ENCODE measurements at regions not wholly inside any gene's neighbourhood (a gene's known extent, or its start where the extent isn't known, plus 50 kb on each side); places are given as distances from the start of the nearest gene placed in this dataset.
"Not testable (repeated sequence)": the region's sequence is repeated elsewhere in the genome, so short reads cannot be mapped to it uniquely, and the experiment has no call there.

DNA sequence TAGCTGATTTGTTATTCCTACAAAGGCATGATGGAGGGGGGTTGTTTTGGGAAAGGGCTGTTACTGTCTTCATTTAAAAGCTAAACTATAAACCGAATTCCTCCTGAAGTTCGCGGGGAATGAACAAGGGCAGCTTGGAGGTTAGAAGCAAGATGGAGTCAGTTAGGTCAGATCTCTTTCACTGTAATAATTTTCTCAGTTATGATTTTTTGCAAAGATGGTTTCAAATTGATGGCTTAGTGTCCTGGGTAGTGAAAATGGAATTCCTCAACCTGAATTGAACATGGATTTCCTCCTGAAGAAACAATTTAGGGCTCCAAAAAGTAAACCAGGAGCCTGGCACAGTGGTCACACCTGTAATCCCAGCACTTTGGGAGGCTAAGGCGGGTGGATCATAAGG, 96.6 kb upstream of the SNRPN start:
- Histone ChIP-seq H3K9me3 (ENCODE audit: insufficient read depth in 2 of 2, low read depth in 1 of 2, low read length in 1 of 2) (peaks cover 0 to 14% of the 10 kb centered on the region in 2 experiments; a peak in 3 of 4 replicates), H3K18ac (ENCODE audit: extremely low read depth, low read length) (peak overlapping the region; percentile 66; the same call in 1 of the 2 replicates), H2BK120ac (replicated peaks; ENCODE audit: low read depth, low read length) (peak overlapping the region; percentile 58), H3K9ac (replicated peaks in 1 of 4; ENCODE audit: extremely low read depth in 1 of 4, low read depth in 3 of 4, low read length in 3 of 4) (peak overlapping the region in 2 of 4 experiments; percentile 31 to 52; a peak in 2 of 7 replicates), H3K4me3 (ENCODE audit: extremely low read depth in 1 of 4, insufficient read depth in 2 of 4, low read depth in 3 of 4, low read length in 4 of 4) (peak overlapping the region in 1 of 4 experiments; percentile 57; a peak in 3 of 8 replicates), H2BK5ac (ENCODE audit: low read depth, low read length) (peak overlapping the region; percentile 92), H4K91ac (replicated peaks; ENCODE audit: insufficient read length, low read length) (peak overlapping the region; percentile 4), H3K27ac (ENCODE audit: low read depth, low read length) (peak overlapping the region; percentile 86), H3K4ac (replicated peaks; ENCODE audit: insufficient read length, low read depth, low read length) (peak overlapping the region; percentile 80), H4K5ac (ENCODE audit: insufficient read length, low read depth, low read length) (peak overlapping the region; percentile 81), H2AK5ac (ENCODE audit: low read depth, low read length) (peak overlapping the region; percentile 71), H3K4me2 (ENCODE audit: insufficient read depth in 1 of 2, low read depth in 2 of 2, low read length in 2 of 2) (peak overlapping the region; percentile 34 to 67; a peak in 3 of 4 replicates), H2BK20ac (ENCODE audit: low read length) (0 out of 2 replicates have a peak overlapping the region, but pooled peaks have one; percentile 25)
- H4K8ac ChIP-seq (ENCODE audit: extremely low read depth, insufficient read depth, low read length); H2BK12ac ChIP-seq (ENCODE audit: low read depth, low read length); FAIRE-seq; H3K23ac ChIP-seq (ENCODE audit: insufficient read length); H2AFZ ChIP-seq (ENCODE audit: low read length); H3K14ac ChIP-seq (ENCODE audit: insufficient read length); DNase-seq (ENCODE audit: low read depth in 1 of 2, low spot score in 2 of 2); H2BK15ac ChIP-seq (ENCODE audit: low read length); H3K27me3 ChIP-seq (replicated peaks in 1 of 4; ENCODE audit: control insufficient read depth in 3 of 4, extremely low read depth in 1 of 4, insufficient read depth in 3 of 4, low read length in 3 of 4); H3K36me3 ChIP-seq (ENCODE audit: control insufficient read depth in 2 of 4, insufficient read depth in 4 of 4, low read length in 3 of 4); H3K56ac ChIP-seq (replicated peaks; ENCODE audit: insufficient read length, low read depth, low read length); H3K23me2 ChIP-seq (ENCODE audit: low read depth, low read length); H4K20me1 ChIP-seq (replicated peaks in 1 of 2; ENCODE audit: control insufficient read depth in 1 of 2, insufficient read depth in 2 of 2, low read length in 2 of 2); H3K79me2 ChIP-seq (ENCODE audit: control insufficient read depth in 1 of 2, insufficient read depth in 2 of 2, low read length in 2 of 2); H3K4me1 ChIP-seq (replicated peaks in 1 of 4; ENCODE audit: control insufficient read depth in 3 of 4, insufficient read depth in 4 of 4, low read length in 3 of 4); H3K79me1 ChIP-seq (ENCODE audit: low read depth, low read length): not testable (repeated sequence)
- POLR2A ChIA-PET (ENCODE audit: partially characterized antibody) = interaction anchor here (0.6 to 4.6 kb wide), 24 partner anchors 8 to 121 kb away, joined by 3 to 50 read pairs (median 4); partner anchors contain the start of genes SNRPN and SNURF
- WGBS, 2 experiments (ENCODE audit: extremely low coverage in 1 of 2, insufficient coverage in 1 of 2, insufficient read length in 1 of 2, insufficient replicate concordance in 2 of 2, low coverage in 1 of 2, low lambda C conversion rate in 2 of 2, missing lambda C conversion rate in 1 of 2) = 50% methylated on average over 4 of the region's 4 CpGs; no CpG with 5 or more reads in 1 of the 2 experiments
- CTCF ChIA-PET (ENCODE audit: partially characterized antibody) = interaction anchor here (1.2 kb wide), 1 partner anchor 106 kb away, joined by 3 read pairs; no protein-coding TSS in a partner anchor
